Epithelial cell of esophagus (primary cell): ENCODE measurements at regions not wholly inside any gene's neighbourhood (a gene's known extent, or its start where the extent isn't known, plus 50 kb on each side); places are given as distances from the start of the nearest gene placed in this dataset.

ENCODE experiments used
- DNase-seq: peaks from one replicate; pipeline ENCODE4 v3.0.0; 2010; ENCODE audit warnings: low read depth
- H3K4me3 ChIP-seq: 2 replicates; pipeline ENCODE4 v1.5.1; 2011; ENCODE audit warnings: mild to moderate bottlenecking, low read length, control low read depth
- TF ChIP-seq, protein P1 (sequence below): IDR thresholded peaks from 2 replicates; pipeline ENCODE4 v1.5.1; 2011; ENCODE audit warnings: low read depth, mild to moderate bottlenecking, low read length, control low read depth, inconsistent platforms; ENCODE audit not compliant: insufficient read depth; ENCODE audit errors: missing control alignments

DNA sequence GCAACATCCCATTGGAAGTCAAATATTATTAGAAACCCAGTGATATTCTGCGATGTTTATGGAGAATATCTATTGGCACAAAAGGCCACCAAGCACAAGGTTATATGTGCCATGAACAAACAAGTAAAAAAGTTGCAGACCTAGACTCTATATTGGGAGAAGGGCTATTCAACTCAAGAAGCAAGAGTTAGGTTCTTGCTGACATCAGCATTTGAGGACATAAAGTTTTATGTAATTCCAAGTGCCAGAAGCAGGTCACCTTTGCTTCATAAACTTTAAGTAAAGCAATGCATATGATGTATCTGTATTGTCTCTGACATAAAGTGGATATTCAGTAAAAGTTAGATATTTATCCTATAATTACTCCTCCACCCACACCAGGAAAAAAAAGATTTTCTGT lies 71.1 kb downstream of the MAGEB10 start:
- H3K4me3 ChIP-seq, result no peak overlapping the region
- TF ChIP-seq, protein P1, sequence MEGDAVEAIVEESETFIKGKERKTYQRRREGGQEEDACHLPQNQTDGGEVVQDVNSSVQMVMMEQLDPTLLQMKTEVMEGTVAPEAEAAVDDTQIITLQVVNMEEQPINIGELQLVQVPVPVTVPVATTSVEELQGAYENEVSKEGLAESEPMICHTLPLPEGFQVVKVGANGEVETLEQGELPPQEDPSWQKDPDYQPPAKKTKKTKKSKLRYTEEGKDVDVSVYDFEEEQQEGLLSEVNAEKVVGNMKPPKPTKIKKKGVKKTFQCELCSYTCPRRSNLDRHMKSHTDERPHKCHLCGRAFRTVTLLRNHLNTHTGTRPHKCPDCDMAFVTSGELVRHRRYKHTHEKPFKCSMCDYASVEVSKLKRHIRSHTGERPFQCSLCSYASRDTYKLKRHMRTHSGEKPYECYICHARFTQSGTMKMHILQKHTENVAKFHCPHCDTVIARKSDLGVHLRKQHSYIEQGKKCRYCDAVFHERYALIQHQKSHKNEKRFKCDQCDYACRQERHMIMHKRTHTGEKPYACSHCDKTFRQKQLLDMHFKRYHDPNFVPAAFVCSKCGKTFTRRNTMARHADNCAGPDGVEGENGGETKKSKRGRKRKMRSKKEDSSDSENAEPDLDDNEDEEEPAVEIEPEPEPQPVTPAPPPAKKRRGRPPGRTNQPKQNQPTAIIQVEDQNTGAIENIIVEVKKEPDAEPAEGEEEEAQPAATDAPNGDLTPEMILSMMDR, result no peak
- DNase-seq, result no peak
